Left kidney (tissue), 1 donor: ENCODE measurements at regions not wholly inside any gene's neighbourhood (a gene's known extent, or its start where the extent isn't known, plus 50 kb on each side); places are given as distances from the start of the nearest gene placed in this dataset.

Experiments
- DNase-seq: peaks from one replicate; pipeline ENCODE4 v3.0.0-alpha.2; 2013

DNA sequence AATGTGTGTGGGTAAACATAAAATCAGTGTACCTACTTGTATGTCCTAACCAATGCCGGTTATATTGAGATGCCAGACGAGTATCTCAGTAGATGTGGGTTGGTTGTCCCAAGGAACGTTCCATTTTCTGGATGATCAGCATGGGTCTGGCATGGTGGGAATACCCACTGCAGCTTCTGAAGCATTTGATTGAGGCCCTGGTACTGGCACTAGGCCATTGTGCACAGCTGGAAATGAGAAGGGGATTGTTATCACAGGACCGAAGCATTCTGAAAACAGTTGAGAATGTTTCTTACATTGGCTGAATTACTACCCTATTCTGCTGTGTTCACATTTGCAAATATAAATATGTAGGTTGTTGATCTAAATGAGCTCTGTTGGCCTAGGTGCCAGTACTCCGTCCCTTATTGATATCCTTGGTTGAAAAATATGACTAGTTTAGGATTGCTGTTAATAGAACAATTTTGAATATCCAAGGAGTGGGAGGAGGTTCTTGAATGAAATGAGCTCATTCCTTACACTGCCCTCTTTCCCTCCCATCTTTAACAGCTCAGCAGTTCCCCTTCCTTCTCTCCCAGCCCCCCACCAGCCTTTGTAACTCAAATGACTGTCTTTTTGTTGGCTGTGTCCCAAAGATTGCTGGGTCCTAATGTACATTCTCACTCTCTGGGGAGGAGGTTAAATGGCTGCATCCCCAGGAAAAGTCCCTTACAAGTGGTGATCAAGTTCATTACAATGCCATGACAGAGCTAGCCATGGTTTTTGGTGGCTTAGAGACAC lies 293.3 kb upstream of the TPM1 start:
- no peak for DNase-seq

DNA sequence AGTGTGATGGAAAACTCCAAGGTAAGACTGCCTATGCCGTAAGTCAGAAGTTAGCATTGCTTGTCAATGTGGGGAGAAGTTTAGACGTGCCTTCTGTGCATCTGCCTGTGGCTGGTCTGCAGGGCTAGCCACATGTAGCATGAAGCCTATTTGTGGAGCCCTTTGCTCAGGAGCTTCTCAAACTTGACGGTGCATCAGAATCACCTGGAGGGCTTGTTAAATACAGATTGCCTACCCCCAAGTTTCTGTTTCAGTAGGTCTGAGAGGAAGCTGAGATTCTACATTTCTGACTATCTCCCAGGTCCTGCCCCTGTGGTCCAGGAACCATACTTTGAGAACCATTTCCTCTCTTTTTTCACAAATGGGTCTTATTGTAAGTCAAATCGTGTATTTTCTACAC lies 292.1 kb upstream of the TPM1 start:
- no peak for DNase-seq

DNA sequence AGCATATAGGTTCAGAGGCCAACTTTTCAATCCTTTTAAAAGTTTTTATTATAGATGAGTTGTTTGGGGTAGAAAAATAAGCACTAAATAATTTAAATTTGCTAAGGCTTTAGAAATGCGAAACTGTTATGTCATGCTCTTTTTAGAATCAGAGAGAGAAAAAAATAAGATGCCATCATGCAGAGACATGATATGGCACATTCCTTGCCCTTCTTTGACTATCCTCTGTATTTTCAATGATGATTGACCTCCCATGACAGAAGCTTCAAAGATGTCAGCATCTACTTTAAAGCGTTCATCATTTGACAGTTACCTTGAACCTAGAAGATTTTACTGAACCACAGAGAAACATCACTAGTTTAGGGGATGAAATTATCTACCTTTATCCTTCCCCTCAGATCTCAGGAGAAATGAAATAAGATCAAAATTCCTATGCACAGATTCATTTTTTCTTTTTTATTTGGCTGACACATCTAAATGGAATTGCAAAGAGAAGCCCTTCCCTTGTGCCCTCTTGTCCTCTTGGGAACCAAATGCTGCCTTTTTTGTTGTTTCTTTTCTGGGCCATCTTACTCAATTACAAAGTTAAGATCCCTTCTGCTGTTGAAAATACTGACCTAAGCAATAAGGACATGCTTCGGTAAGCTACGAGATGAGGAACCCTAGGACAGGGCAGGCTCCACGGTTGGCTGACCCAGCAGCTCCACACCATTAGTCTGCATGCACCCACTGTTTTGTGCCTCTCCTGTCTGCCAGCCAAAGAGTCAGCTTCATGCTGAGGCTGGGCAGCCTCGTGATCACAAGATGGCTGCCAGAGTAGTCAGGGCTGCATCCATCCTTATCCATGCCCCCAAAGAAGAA lies 289.7 kb upstream of the TPM1 start:
- DNase-seq, result no peak

DNA sequence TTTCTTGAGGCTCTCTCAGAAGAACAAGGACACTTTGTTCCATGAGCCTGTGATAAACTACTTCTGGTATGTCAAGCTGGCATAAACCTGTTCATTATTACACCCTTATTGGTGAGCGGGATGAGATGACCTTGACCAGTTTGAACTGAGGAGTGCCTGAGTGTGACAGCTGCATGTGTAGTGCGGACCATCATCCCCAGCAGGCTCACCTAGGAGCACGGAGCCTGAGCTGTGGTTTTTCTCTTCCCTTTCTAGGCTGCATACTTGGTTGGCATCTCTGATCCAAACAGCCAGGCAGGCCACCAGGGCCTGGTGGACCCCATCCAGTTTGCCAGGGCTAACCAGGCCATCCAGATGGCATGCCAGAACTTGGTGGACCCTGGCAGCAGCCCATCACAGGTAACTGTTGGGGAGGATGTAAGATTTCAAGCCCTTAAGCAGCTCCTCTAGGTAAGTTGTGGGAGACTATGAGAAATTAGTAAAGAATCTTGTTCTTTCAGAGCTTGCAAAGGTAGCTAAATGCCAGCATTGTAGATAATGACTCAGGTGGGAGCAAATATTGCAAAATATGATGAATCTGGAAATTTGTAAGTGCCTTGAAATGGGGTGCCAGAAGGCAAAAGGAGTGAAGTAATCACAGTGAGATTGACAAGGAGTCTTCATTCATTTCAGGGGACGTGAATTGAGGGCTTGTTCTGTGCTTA lies 288.9 kb upstream of the TPM1 start:
- no peak for DNase-seq

DNA sequence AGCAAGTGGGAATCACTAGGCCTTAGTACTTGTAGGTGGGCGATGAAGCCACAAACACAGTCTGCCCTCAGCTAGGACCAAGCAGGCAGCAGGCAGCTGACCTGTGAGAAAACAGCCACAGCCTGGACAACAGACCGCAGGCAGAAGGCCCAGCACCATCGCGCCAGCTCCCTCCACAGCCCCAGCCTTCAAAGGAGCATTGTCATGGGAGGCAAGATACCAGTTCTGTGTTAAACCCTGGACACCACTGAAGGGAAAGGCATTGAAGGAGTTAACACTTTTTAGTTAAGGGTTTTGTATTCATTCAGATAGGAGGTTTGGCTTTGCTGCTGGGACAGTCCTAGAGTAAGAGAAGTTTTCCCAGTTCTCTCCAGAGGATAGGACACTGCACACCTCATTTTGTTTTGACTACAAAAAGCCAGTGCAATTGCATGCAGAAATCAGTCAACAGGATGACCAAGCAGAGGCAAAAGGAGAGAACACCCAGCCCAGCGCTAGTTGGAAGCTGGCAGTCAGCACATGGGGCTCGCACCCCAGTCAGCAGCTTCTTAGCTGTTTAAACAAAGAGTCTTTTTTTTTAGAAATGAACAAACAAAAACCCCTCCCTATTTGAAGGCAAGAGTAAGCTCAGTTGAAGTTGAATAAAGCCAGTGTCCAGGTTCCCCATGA lies 286.1 kb upstream of the TPM1 start:
- DNase-seq, result no peak

DNA sequence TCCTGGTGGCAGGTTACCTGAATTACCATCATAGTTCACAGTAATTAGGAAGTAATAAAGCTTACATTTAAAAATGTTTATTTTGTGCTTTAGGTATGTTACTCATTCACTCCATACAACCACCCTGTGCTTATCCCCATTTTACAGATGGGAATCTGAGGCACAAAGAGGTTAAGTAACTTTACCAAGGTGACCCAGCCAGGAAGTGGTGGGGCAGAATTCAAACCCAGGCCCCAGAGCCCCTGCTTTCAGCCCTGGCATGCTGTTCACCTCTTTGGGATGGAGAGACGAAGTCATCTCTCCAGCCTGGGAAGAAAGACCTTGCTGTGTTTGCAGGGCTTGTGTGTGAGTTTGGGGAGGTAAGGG lies 285.6 kb upstream of the TPM1 start:
- DNase-seq, result no peak

DNA sequence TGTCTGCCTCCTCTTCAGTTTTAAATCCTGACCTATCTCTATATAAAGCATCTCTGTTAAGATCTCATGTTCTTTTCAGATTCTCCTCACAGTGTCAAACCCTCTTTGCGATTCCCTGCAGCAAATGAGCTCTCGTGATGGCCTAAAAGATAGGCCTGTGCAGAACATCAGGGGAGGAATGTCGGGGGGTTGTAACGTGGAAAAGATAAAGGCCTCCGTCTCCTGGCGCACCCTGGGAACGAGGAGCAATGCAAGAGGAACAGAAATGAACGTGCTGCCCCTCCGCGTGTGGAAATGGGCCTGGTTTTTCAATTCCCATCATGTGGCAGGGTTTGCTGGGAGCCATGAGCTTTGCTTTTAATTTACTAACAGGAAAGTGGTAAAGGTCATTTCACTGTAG lies 285.0 kb upstream of the TPM1 start:
- no peak for DNase-seq

DNA sequence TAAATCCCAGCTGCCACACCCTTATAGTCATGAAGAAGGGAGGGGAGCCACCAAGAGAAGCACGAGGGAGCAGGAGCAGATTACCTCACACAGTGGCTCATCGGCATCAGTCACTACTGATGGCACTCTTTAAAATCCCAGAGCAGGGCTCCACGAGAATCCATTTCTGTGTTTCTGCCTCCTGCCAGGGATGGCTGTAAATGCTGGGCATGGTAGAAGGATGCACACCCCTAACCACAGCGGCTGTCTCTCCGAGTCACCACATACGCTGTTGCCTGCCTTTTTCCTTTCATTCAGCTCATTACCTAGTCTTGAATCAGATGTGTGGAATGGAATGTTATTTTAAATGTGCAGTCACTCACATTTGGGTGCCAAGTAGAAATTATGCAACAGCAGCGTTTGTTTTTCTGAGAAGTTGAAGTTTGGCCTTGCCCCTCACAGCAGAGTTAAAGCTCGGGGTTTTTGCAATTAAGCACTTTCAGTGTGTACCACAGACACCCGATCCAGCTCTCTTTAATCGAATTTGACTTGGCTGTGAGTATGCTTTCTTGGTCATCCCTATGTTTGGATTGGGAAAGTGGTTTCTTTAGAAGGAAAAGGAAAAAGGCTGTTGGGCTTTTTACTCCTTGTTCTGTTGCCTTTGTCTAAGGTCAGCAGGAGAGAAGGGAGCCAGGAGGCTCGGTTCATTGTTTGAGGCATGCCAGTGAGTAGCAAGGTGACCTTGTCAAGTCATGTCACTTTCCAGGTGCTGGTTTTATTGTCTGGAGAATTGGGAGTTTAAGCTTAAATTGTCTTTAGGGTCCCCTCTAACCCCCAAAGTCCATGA lies 284.2 kb upstream of the TPM1 start:
- DNase-seq, result no peak

DNA sequence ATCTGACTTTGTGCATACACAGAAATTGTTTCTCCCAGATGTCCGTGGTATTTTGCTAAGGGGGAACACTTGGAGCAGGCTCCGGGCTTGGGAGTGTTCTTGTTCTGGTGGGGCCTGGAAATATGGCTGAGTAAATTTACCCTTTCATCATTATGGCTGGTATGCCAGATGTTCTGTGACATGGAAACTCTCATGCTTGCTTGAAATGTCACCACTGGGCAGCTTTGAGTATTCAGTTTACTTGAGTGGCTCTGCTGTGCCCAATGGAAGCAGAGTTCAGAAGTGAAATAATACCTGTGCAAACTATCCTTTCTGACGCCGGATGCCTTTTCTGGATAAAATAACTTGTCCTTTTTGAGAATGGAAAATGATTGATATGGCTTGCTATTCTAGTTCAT lies 283.6 kb upstream of the TPM1 start:
- DNase-seq, result no peak

DNA sequence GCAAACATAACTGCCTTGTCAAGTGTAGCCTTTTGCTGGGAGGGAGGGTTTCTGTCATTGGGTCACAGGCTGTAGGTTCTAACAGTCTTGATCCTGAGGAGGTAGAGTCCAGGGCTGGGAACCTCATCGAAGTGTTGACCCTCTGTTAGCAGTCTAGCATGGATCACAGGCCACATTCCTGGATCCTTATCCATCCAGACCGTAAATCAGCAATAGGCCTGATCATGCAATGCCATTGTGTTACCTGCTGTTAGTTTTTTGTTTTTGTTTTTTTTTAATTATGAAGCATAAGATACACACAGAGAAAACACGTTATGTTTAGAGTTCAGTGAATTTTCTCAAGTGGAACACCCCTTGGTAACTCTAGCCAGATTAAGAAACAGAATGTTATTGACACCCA lies 282.0 kb upstream of the TPM1 start:
- DNase-seq, result no peak

DNA sequence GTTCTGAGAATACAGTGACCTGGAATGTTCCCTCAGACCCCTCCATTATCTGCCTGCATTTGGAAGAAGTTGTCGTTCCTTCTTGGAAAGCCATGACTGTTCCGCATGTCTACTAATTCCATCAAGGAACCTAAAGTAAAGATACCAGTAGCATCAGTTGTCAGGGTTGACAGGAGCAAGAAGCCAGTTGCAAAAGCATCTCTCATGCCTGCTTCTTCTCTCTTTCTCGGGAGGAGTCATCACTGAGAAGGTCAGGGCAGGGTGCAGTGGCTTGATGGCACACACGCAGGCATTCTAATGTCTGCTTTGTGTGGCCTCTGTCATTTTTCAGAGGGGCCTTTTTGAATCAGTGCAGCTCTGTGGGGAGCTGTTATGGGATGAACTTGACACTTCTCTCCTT lies 276.6 kb upstream of the TPM1 start:
- no peak for DNase-seq

DNA sequence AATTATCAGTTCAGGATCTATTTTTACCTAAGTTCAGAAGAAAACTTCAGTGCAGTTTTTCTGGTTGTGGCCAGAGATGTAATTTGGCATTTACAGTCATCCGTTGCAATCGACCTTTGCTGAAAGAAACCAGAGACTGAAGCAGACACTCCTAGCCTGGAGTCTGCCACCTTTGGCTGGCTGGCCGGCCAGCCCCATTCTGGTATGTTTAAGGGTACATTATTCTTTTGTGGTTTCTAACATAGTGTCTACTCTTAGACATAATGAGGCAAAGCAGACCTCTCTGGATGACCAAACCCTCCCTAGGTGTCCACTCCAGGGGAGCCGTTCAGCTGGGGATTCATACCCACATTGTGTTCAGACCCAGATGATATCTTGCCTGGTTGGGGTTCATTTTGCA lies 275.9 kb upstream of the TPM1 start:
- DNase-seq, result no peak

DNA sequence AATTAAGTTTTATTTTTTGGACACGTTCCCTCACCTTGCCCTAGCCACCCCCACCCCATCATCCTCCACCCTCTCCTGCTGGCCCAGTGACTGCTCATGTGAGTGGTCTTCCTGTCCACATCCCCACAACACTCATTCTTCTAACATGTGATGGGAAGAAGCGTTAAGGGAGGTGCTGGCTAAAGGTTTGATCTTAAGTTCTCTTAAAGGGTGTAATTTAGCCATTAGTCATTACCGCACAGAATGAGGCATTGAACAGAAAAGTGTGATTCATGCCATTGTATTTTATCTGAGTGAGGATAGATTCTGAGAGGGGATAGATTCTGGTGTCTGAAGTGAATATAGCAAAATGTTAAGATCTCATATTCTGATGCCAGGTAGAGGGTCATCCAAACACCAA lies 272.9 kb upstream of the TPM1 start:
- DNase-seq, result no peak

DNA sequence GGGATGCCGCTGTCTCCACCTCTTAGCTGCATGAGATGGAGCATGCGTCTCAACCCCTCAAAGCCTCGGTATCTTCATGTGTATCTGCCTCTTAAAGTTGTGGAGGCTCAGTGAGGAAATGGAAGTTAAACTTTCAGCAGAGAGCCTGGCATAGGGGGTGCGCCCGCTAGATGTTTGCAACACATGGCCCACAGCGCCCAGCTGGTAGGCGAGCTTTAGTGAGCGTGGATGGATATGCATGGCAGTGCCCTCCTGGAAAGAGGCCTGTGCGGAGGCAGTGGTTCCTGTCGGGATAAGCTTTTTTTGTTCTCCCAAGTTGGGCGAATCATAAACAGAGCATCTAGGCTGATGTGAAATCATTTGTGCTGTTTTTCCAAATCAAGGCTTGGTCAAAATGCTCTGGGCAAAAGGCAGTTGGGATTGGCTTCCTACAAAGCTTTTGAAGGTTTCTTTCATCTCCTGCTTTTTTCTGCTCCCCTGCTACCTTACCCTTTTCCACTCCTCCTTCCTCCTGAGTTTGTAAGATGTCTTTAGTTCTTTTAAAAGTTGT lies 272.4 kb upstream of the TPM1 start:
- no peak for DNase-seq

DNA sequence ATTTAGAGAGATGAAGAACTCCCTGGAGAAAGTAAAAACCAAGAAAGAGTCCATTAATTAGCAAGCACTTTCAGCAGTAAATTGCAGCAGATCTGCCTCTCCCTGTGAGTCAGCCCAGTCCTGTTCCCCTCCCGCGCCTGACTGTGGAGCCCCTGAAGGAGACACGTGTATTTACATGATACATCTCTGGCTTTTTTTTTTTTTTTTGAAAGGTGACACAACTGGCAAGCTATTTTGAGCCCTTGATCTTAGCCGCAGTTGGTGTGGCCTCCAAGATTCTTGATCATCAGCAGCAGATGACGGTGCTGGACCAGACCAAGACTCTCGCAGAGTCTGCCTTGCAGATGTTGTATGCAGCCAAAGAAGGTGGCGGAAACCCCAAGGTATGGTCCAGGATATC lies 271.8 kb upstream of the TPM1 start:
- no peak for DNase-seq

DNA sequence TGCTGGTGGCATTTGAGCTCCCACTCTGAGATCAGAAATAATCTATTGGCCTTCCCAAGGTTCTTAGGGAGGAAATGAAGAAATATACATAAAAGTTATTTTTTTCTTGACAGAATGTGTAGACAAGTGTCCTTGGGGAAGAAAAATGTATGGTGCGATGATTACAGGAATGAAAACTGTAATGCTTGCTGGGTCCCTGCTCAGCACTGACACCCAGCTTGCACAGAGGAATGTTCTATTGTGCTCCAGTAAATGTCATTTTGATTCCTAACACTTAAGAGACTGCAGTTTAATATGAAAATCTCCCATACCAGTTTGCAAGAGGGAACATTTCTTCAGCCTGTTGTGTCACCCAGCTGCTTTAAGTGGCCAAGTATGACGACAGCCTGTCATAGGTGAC lies 271.3 kb upstream of the TPM1 start:
- DNase-seq, result no peak

DNA sequence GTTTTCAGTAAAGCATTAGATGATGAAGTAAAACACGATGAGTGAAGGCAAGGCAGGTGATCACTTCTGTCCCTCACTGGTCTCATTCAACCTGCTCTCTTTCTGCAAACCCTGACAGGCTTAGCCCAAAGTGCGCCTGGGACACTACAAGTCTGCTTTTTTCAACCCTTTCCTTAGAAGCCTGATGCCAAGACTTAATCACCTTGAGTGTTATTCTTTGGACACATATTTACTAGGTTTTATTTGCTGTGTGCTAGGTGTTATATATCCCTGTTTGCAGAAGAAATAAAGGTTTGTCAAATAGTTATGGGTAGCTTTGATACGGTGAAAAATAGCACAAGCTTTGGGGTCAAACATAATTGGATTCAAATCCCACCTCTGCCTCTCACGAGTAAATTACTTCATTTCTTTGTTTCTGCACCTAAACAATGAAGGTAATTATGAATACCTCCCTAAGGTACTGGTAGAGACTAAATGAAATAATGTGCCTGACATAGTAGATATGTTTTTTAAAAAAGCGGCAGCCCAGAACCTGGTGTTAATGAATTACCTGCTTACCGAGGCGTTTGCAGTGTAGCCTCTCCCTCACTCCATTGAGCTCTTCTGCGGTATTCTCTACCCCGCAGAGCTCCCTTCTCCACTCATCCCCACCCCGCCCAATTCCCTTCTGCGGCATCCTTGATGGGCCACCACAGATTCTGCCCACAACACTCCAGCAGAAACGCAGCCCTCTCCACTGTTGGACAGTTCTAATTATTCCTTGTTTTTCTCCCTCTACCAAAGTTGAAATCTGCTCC lies 269.0 kb upstream of the TPM1 start:
- no peak for DNase-seq

DNA sequence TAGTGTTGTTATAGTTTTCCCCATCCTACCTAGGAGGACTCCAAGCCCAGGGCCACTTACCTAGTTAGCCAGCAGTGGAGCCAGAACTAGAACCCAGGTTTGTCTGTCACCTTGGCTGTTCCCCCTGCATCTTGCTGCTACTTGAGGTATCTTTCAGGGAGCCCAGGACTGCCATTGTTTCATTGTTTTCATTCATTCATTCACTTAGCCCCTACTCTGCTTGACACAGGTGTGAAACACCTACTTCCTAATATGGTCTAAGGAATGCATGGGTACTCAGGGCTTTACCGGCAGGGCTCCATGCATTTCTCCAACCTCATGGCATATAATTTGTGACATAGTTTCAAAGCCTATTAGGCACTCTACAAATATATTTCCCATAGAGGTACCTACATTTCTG lies 266.6 kb upstream of the TPM1 start:
- DNase-seq, result no peak

DNA sequence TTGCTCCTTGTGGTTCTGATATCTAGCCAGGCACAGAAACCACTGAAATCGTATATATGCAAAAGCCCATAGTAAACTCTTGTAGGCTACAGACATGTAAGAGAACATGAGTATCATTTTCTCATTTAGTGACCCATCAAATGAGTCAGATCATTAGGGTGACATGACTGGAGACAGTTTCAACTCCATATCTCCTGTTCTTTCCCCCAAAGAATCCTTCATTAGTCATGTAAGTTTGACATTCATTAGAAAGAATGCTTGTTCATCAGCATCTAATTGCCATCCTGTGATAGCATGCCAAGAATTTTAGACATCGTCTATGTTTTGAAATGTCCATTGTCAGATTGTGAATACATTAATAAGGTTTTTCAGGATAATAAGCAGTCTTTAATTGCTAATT lies 264.9 kb upstream of the TPM1 start:
- DNase-seq, result no peak

DNA sequence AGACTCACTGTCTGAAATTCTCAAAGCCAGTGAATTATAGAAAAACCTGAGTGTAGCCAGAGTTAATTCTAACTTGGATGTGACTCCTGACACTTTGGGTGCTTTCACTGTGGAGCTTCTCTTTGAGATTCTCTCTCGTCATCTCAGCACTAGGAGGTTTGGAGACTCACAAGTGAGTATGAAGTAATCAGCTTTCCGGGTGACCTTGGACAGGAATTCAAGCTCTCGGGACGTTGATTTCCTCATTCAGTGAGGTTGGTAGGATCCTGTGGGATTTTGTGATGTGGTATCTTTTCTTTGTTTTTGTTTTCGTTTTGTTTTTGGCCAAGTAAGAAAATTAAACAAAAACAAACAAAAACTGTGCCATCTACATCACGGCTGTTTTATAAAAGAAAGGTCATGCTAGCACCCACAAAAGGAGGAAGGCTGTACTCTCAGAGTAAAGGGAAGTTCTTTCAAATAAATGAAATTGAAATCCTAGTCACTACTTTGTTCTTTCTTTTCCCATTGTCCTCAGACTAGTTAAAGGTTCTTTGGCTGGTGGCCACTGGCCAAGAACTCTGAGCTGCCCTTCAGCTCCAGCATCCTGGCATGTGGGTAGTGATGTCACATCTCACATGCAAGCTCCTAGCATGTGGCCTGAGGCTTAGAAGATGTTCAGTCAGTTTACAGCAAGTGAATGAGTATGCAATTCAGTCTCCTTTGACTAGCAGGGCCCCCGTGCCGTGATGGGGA lies 263.3 kb upstream of the TPM1 start:
- no peak for DNase-seq
